Stimulated activated CD8-positive, alpha-beta memory T cell treated with anti-CD3 and anti-CD28 coated beads, Interleukin-4, amount 100 ng/mL, for 4 hours (primary cell): ENCODE measurements at regions not wholly inside any gene's neighbourhood (a gene's known extent, or its start where the extent isn't known, plus 50 kb on each side); places are given as distances from the start of the nearest gene placed in this dataset.

Experiments
- DNase-seq, 2 donors: peaks; one replicate each; pipeline ENCODE4 v3.0.0-alpha.2; 2020; ENCODE audit warnings: low read depth in 2 of 2, low spot score in 1 of 2

DNA sequence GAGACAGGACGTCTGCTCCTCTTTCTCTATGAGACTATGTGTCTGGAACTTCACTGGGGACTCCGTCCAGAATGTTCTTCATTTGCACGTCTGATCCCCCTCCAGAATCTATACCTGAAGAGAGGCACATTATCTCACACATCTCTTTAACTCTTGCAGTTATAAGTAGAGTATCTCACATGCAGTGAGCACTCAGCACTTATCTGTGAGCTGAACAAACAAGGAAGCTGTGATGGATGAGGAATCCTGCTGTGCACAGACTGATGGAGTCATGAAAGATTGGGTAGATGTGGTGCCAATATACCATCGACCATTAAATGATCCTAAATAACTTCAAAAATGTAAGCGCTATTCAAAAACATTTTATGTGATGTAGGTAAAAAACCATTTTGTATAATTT is 888.3 kb upstream of the CELF4 start:
- DNase-seq = no peak

GRCh38 chr18:38450876-38451275 is 885.3 kb upstream of the CELF4 start:
- no peak for DNase-seq

GRCh38 chr18:38445804-38446145 is 880.2 kb upstream of the CELF4 start:
- DNase-seq = no peak

DNA sequence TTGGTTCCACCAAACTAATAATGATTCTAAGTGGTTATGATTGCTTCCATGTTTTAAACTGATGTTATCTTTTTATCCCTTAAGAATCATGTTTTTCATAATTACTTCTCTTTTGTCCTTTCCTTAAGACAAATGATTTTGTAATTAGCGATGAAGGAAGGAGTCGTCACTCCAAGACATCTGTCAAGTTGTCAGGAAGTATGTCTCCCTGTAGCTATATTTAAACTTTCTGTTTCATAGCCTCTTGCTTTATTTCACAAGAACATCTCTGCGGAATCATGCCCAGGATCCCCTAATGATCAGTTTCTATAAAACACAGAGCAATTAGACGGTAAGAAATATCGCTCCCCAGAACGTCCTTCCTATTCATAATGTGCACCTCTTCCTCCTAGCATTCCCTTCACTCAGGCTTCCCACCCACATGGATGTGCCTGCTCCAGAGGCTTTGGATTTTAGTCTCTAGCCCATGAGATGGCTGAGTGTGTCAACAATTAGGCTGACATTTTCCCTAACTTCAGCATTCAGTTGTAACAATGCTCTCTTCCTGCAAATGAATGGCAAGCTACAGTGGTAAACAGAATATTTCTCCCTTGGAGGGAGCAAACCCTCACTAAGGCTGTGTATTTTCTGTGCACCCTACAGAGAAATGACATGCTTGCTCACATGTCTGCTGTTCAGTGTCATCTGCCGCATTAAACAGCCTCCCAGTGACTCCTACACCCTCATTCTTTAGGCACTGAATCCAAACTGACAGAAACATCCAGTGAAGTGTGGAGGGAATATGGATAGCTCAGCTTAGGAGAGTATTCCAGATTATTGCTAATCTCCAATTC is 879.6 kb upstream of the CELF4 start:
- no peak for DNase-seq

- no peak for DNase-seq
Observed at GRCh38 chr18:38427736-38428135, 862.1 kb upstream of the CELF4 start.

- no peak for DNase-seq
Observed at GRCh38 chr18:38427234-38427633, 861.6 kb upstream of the CELF4 start.

DNA sequence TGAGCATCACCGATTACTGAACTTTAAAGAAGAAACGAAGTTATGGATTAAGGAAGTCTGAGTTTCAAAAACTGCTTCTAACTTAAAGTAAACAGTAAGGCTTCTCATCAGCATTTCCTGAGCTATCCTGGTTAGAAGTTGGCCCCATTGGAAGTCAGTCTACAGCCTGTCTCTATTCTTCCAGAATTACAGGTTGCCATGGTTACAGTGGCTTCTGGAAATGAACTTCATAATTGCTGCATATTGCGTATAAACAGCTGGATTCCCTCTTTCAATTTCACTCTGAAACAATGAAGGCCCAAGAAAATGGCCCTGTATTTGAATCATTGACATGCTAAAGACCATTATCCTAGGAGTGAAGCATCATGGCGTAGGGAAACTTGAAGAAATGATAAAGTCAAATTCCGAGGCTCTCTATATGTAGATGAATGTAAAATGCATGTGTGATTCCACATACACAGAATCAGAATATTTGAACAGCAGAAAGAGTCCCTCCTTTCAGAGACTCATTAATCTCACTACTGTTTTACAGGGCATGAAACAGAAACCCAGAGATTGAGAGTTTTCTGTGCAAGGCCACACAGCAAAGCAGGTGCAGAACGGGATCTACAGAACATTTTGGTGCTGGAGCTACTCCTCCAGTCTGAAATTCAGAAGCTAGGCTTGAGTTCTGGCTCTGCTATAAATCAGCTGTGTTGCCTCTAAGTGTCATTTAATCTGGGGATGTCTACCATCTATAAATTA is 856.4 kb upstream of the CELF4 start:
- DNase-seq = no peak

DNA sequence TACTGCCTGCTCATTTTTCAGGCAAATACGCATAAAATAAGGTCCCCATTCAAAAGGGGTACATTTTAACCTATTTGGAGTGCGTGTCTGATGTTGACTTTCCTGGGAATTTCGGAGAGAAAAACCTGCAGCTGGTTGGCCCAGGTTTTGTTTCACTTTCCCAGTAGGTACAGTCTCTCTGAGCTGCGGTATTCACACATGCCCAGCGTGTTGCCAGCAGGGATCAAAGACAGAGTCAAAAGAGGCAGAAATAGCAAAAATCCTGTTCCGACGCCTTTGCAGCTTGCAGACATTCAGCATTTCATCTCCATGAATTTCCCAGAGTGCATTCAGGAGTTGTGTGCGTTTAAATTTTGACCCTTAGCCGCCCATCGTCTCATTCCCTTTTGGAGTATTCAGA is 855.4 kb upstream of the CELF4 start:
- no peak for DNase-seq

DNA sequence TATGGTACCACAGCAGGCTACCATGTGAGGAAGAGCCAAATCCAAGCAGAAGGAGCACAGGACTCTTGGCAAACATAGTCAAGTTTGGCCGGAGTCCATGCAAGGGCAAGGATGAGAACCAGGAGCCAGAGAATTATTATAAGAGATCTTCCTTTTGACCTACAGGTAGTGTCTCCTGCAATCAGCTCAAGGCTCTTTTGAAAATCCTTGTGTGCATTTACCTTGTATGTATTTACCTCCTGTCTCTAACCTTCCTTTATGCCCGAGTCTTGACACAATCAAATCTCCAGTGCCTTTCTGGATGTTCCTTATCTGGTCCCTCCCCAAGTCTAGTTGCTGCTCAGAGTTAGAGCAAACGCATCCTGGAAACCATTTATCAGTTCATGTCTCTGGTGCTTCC is 855.0 kb upstream of the CELF4 start:
- DNase-seq = no peak

DNA sequence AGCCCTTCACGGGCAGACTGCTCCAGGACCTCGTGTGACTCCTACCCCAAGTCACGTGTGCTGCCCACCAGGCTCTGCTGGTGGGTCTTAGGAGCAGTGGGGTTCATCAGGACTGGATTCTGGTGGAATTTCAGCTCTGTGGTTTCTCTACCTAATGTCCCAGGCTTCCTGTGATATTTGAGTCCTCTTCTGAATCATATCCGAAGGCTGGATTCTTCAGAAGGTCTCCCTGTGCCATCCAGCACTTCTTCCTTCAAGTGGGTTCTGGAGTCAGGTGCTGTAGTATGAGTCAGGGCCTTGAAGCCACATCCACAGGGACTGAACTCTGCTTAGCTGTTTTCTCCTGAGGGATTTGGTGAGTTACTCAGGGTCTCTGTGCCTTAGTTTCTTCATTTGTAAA is 850.2 kb upstream of the CELF4 start:
- DNase-seq = no peak

DNA sequence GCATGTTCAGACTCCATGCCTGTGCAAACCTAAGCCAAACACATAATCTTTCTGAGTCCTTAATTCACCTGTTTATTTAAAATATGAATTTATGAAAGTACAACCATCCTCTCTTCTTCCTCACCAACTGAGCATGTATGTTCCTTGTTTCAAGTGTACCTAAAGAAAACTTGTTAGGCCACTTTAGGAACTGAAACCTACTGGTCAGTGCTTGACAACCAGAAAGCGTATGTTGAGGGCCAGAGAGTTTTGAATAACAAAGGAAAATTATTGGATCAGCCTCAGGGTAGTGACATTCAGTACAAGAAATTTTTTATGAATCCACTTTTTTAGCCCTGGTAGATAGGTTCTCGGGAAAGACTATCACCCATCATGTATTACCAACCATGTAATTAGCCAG is 847.6 kb upstream of the CELF4 start:
- DNase-seq = no peak

- no peak for DNase-seq
Observed at GRCh38 chr18:38406607-38407006, 841.0 kb upstream of the CELF4 start.

DNA sequence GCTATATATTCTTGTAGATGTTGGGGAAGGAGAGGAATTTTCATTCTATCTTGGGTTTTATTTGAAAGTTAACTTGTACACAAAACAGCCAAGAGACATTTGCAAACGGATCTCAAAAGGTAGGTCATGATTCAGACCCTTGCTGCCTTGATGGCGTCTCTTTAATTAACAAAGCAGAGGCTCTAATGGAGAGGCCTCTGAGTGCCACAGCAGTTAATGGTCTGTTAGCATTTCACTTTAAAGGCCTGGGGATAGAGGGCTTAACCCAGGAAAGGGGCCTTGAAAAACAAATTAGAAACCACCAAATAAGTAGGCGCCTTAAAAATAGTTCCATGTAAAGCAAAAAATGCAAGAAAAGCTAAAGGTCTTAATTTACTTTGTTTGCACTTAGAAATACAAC is 836.9 kb upstream of the CELF4 start:
- no peak for DNase-seq

- no peak for DNase-seq
Observed at GRCh38 chr18:38397094-38397493, 831.5 kb upstream of the CELF4 start.

DNA sequence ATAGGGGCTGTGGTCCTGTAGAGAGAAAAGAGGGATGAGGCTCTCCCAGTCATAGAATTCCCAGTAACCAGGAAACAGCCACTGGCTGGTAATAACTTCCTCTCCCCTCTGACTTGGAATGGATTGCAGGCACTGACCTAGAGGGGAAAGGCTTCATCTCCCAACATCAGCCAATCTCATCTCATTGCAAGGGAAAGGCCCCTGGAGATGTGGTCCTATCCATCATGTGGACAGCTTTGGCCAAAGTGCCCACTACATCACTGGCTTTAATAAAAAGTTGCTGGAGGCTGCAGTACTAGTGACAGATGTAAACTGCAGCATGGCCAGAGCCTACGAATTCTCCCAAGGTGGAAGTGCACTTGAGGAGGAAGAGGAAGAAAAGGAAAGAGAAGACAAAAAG is 820.5 kb upstream of the CELF4 start:
- DNase-seq = no peak

DNA sequence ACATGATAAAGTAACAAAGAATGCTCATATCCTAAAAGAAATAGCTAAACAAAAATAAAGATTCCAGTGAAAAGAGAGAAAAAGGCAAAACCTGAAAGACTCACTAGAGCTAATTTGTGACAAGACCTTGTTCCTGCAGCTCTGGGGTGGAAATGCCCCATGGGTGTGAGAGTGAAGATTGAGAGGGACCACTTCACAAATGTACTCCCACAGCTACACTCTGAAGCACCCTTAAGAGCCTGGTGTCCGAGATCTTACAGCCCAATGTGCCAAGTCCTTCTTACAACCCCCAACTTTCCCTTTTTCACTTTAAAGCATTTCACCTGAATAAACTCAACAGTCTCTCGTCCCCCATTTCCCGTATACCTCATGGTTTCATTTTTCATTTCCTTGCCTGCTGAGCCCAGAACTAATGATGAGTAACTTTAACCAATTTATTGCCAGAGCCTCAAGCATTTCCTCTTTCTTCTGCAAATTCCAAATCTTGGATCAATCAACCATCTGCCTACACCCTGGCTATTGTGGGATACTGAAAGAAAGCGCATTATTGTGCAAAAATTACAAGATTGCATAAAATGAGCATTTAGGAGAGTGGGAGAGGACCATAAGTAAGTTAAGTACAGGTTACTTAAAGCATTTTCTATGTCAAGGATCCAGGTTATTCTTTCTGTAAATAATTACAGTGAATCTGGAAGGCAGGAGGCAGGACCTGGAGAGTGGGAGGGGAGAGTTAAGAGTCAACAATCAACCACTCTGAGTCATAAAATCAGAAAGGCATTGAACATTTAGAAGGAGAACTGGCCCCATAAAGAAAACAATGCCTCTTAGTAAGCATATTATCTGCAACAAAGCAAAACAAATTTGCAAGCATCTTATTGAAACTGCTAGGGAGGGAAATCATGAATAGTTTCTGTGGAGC is 804.4 kb upstream of the CELF4 start:
- DNase-seq = no peak

DNA sequence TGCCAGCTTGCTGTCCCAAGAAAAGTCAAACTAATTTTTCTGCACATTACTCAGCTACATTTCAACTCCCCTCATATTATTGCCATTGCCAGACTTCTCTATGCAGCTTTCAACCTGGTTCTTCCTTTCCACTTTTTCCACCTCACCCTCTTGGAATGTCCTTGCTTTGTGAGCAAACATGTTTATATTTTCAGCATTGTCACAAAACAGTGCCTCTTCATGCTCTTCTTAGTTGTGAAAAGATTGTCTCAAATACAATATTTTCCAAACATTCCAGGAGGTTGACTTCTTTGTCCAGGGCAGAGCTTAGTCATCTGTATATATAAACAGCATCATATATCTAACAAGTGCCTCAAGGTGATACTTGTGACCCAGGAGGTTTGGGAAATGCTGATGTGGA is 803.3 kb upstream of the CELF4 start:
- no peak for DNase-seq

- no peak for DNase-seq
Observed at GRCh38 chr18:38368246-38368645, 802.6 kb upstream of the CELF4 start.

- DNase-seq = no peak
Observed at GRCh38 chr18:38367473-38367872, 801.9 kb upstream of the CELF4 start.

GRCh38 chr18:38362286-38362792 is 796.7 kb upstream of the CELF4 start:
- no peak for DNase-seq

GRCh38 chr18:38358805-38359657 is 793.4 kb upstream of the CELF4 start:
- no peak for DNase-seq
